ENCODE measurements at regions not wholly inside any gene's neighbourhood (a gene's known extent, or its start where the extent isn't known, plus 50 kb on each side); places are given as distances from the start of the nearest gene placed in this dataset.
"Not testable (repeated sequence)": the region's sequence is repeated elsewhere in the genome, so short reads cannot be mapped to it uniquely, and the experiment has no call there.

DNA sequence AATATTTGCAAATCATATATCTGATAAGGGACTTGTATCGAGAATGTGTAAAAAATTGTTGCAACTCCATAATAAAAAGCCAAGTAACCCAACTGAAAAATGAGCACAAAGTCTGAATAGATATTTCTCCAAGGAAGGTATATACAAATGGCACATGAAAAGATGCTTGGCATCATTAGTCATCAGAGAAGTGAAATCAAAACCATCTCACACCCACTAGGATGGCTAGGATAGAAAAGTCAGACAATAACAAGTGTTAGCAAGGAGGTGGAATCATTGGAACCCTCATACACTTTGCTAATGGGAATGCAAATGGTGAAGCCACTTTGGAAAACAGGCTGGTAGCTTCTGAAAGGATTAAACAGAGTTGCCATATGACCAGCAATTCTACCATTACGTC is 182.7 kb downstream of the ERCC6L2 start:
- TF ChIP-seq, protein P1, sequence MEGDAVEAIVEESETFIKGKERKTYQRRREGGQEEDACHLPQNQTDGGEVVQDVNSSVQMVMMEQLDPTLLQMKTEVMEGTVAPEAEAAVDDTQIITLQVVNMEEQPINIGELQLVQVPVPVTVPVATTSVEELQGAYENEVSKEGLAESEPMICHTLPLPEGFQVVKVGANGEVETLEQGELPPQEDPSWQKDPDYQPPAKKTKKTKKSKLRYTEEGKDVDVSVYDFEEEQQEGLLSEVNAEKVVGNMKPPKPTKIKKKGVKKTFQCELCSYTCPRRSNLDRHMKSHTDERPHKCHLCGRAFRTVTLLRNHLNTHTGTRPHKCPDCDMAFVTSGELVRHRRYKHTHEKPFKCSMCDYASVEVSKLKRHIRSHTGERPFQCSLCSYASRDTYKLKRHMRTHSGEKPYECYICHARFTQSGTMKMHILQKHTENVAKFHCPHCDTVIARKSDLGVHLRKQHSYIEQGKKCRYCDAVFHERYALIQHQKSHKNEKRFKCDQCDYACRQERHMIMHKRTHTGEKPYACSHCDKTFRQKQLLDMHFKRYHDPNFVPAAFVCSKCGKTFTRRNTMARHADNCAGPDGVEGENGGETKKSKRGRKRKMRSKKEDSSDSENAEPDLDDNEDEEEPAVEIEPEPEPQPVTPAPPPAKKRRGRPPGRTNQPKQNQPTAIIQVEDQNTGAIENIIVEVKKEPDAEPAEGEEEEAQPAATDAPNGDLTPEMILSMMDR (IDR thresholded peaks at IDR 0.05), result no peak
- no peak for TF ChIP-seq EP300 (IDR thresholded peaks at IDR 0.05)
- TF ChIP-seq POLR2A (IDR thresholded peaks at IDR 0.05), result no peak
- H3K27me3 ChIP-seq, result no peaks in the 10 kb centered on the region
- no peak overlapping the region for H3K27ac ChIP-seq
- no peak overlapping the region for H3K4me3 ChIP-seq
- H3K4me1 ChIP-seq, result peaks cover 0 to 21% (median 6%) of the 10 kb centered on the region in 4 donors
- no peaks in the 10 kb centered on the region for H3K9me3 ChIP-seq
- H3K36me3 ChIP-seq, result no peaks in the 10 kb centered on the region
- WGBS, 2 donors, result 97 to 98% methylated on average over 2 of the region's 2 CpGs
- DNase-seq (ENCODE audit: low spot score in 2 of 2), result no peak

DNA sequence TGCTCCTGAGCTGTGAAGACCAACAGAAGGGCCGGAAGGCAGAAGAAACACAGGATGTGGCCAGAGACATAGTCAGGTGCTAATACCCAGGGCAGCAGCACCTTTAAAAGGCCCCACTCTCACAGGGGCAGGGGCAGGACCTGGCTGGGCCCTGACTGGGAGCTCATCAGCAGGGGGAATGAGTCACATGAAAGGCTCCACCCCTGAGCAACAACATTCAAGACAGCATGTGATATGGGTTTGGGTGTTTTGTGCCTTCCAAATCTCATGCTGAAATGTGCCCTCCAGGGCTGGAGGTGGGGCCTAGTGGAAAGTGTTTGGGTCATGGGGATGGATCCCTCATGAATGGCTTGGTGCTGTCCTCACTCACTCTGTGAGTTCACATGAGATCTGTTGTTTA is 181.7 kb downstream of the ERCC6L2 start:
- DNase-seq (ENCODE audit: low spot score in 2 of 2), result no peak
- H3K36me3 ChIP-seq, result no peaks in the 10 kb centered on the region
- no peaks in the 10 kb centered on the region for H3K9me3 ChIP-seq
- 100% methylated on average over 1 of the region's 1 CpG for WGBS, 2 donors
- H3K27ac ChIP-seq, result no peak overlapping the region
- no peaks in the 10 kb centered on the region for H3K27me3 ChIP-seq
- no peak for TF ChIP-seq POLR2A (IDR thresholded peaks at IDR 0.05)
- TF ChIP-seq, protein P1 (IDR thresholded peaks at IDR 0.05), result no peak
- TF ChIP-seq EP300 (IDR thresholded peaks at IDR 0.05), result no peak
- H3K4me1 ChIP-seq, result peaks cover 0 to 23% (median 6%) of the 10 kb centered on the region in 4 donors
- H3K4me3 ChIP-seq, result no peak overlapping the region

DNA sequence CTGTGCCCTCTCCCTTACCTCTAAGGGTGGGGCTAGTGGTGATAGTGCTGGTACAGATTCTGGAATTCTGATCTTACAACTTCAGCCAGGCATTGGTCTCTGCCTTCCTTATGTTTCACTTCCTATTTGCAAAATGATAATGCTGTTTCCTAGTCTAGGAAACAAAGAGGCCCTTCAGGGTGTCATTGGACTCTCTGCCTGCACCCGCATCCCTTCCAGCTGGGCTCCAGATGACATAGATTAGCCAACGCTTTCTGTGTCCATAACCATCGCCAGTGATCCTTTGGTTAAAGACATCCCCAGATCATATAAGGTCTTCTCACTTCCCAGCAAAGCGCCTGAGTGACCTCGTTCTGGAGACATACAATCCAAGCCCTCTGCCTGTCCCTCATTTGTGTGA is 180.7 kb downstream of the ERCC6L2 start:
- no peak overlapping the region for H3K4me3 ChIP-seq
- no peak overlapping the region for H3K27ac ChIP-seq
- TF ChIP-seq POLR2A (IDR thresholded peaks at IDR 0.05) (no peak), EP300 (IDR thresholded peaks at IDR 0.05) (no peak)
- TF ChIP-seq, protein P1 (IDR thresholded peaks at IDR 0.05), result no peak
- WGBS, 2 donors, result 52 to 58% methylated on average over 5 of the region's 5 CpGs
- no peaks in the 10 kb centered on the region for H3K36me3 ChIP-seq
- H3K27me3 ChIP-seq, result no peaks in the 10 kb centered on the region
- DNase-seq (ENCODE audit: low spot score in 2 of 2), result no peak
- H3K9me3 ChIP-seq, result no peaks in the 10 kb centered on the region
- H3K4me1 ChIP-seq, result peaks cover 0 to 15% (median 0%) of the 10 kb centered on the region in 4 donors

DNA sequence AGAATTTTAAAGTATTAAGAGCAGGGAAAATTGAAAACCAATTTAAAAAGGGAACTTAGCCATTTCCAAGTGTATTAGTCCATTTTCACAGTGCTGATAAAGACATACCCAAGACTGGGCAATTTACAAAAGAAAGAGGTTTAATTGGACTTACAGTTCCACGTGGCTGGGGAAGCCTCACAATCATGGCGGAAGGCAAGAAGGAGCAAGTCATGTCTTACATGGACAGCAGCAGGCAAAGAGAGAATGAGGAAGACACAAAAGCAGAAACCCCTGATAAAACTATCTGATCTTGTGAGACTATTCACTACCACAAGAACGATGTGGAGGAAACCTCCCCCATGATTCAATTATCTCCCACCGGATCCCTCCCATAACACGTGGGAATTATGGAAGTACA is 178.8 kb downstream of the ERCC6L2 start:
- not testable (repeated sequence) for H3K4me3 ChIP-seq; H3K36me3 ChIP-seq; H3K27ac ChIP-seq; H3K9me3 ChIP-seq; DNase-seq (ENCODE audit: low spot score in 2 of 2); H3K27me3 ChIP-seq
- WGBS, 2 donors, result 90 to 94% methylated on average over 5 of the region's 5 CpGs
- H3K4me1 ChIP-seq, result peaks cover 0 to 23% (median 10%) of the 10 kb centered on the region in 4 donors

DNA sequence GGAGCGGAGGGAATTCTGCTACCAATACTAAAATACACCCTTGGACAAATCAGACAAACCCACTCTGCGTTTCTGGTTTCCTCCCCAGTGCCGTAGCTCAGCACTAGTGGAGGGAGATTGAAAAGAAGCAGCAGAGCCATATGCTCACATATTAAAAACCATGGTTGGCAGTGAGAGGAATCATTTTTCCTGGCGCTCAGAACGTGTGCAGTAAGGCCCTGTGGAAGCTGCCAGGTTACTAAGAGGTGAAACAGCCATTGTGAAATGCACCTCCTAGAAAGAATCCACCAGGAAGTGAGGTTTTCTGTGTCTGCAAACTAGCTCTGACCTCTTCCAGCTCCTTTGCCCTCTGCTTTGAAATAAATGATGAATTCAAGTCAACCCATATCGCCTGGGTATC is 177.2 kb downstream of the ERCC6L2 start:
- TF ChIP-seq, protein P1 (IDR thresholded peaks at IDR 0.05), result no peak
- TF ChIP-seq POLR2A (IDR thresholded peaks at IDR 0.05) (no peak), EP300 (IDR thresholded peaks at IDR 0.05) (no peak)
- Histone ChIP-seq H3K27ac (no peak overlapping the region), H3K4me1 (peaks cover 0 to 39% (median 15%) of the 10 kb centered on the region in 4 donors), H3K9me3 (no peaks in the 10 kb centered on the region), H3K27me3 (no peaks in the 10 kb centered on the region), H3K36me3 (no peaks in the 10 kb centered on the region), H3K4me3 (no peak overlapping the region)
- no peak for DNase-seq (ENCODE audit: low spot score in 2 of 2)
- 61 to 68% methylated on average over 6 of the region's 6 CpGs for WGBS, 2 donors

DNA sequence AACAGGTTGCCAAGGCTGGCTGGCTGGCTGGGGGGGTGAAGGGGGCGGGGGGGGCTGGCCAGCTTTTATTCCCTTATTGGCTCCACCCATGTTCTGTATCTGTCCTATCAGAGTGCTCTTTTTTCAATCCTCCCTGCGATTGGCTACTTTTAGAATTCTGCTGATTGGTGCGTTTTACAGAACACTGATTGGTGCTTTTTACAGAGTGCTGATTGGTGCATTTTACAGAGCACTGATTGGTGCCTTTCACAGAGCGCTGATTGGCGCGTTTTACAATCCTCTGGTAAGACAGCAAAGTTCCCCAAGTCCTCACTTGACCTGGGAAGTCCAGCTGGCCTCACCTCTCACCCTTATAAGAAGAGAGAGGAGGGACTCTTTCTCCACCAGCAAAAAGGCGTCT is 175.9 kb downstream of the ERCC6L2 start:
- TF ChIP-seq POLR2A (IDR thresholded peaks at IDR 0.05) (no peak), EP300 (IDR thresholded peaks at IDR 0.05) (no peak)
- TF ChIP-seq, protein P1 (IDR thresholded peaks at IDR 0.05), result no peak
- Histone ChIP-seq H3K4me1 (peaks cover 0 to 50% (median 20%) of the 10 kb centered on the region in 4 donors), H3K27me3 (no peaks in the 10 kb centered on the region), H3K36me3 (no peaks in the 10 kb centered on the region), H3K9me3 (no peaks in the 10 kb centered on the region), H3K4me3 (no peak overlapping the region), H3K27ac (no peak overlapping the region)
- DNase-seq (ENCODE audit: low spot score in 2 of 2), result no peak
- WGBS, 2 donors, result 86 to 87% methylated on average over 7 of the region's 7 CpGs

Data from tibial nerve (tissue), 4 donors.